ENCODE measurements at regions not wholly inside any gene's neighbourhood (a gene's known extent, or its start where the extent isn't known, plus 50 kb on each side); places are given as distances from the start of the nearest gene placed in this dataset.
"Not testable (repeated sequence)": the region's sequence is repeated elsewhere in the genome, so short reads cannot be mapped to it uniquely, and the experiment has no call there.

GRCh38 chr4:105050896-105051295 lies 95.8 kb upstream of the TET2 start:
- DNase-seq (ENCODE audit: low read depth) = peak; percentile 41

GRCh38 chr4:105057370-105058105 lies 89.1 kb upstream of the TET2 start:
- DNase-seq (ENCODE audit: low read depth) = peak; percentile 31

GRCh38 chr4:105058177-105058812 lies 88.4 kb upstream of the TET2 start:
- DNase-seq (ENCODE audit: low read depth) = peak; percentile 87

- DNase-seq (ENCODE audit: low read depth) = no peak
Observed at GRCh38 chr4:105059337-105059736, 87.3 kb upstream of the TET2 start.

- peak; percentile 5 for DNase-seq (ENCODE audit: low read depth)
Observed at GRCh38 chr4:105060628-105061027, 86.0 kb upstream of the TET2 start.

- DNase-seq (ENCODE audit: low read depth) = no peak
Observed at GRCh38 chr4:105061136-105061696, 85.5 kb upstream of the TET2 start.

- peak; percentile 7 for DNase-seq (ENCODE audit: low read depth)
Observed at GRCh38 chr4:105061731-105062130, 84.9 kb upstream of the TET2 start.

- DNase-seq (ENCODE audit: low read depth) = no peak
Observed at GRCh38 chr4:105066401-105066800, 80.3 kb upstream of the TET2 start.

GRCh38 chr4:105067431-105067830 lies 79.2 kb upstream of the TET2 start:
- no peak for DNase-seq (ENCODE audit: low read depth)

- DNase-seq (ENCODE audit: low read depth) = no peak
Observed at GRCh38 chr4:105067946-105068345, 78.7 kb upstream of the TET2 start.

GRCh38 chr4:105068516-105068915 lies 78.2 kb upstream of the TET2 start:
- DNase-seq (ENCODE audit: low read depth) = no peak

GRCh38 chr4:105072095-105072494 lies 74.6 kb upstream of the TET2 start:
- not testable (repeated sequence) for DNase-seq (ENCODE audit: low read depth)

GRCh38 chr4:105074097-105074496 lies 72.6 kb upstream of the TET2 start:
- DNase-seq (ENCODE audit: low read depth) = no peak

GRCh38 chr4:105075045-105075444 lies 71.6 kb upstream of the TET2 start:
- no peak for DNase-seq (ENCODE audit: low read depth)

GRCh38 chr4:105088110-105088879 lies 58.4 kb upstream of the TET2 start:
- DNase-seq (ENCODE audit: low read depth) = peak; percentile 77

- peak; percentile 75 for DNase-seq (ENCODE audit: low read depth)
Observed at GRCh38 chr4:105092356-105092755, 54.3 kb upstream of the TET2 start.

- DNase-seq (ENCODE audit: low read depth) = peak; percentile 4
Observed at GRCh38 chr4:105092768-105093167, 53.9 kb upstream of the TET2 start.

- DNase-seq (ENCODE audit: low read depth) = no peak
Observed at GRCh38 chr4:105093975-105094374, 52.7 kb upstream of the TET2 start.
